ENCODE measurements at regions not wholly inside any gene's neighbourhood (a gene's known extent, or its start where the extent isn't known, plus 50 kb on each side); places are given as distances from the start of the nearest gene placed in this dataset.
"Not testable (repeated sequence)": the region's sequence is repeated elsewhere in the genome, so short reads cannot be mapped to it uniquely, and the experiment has no call there.

DNA sequence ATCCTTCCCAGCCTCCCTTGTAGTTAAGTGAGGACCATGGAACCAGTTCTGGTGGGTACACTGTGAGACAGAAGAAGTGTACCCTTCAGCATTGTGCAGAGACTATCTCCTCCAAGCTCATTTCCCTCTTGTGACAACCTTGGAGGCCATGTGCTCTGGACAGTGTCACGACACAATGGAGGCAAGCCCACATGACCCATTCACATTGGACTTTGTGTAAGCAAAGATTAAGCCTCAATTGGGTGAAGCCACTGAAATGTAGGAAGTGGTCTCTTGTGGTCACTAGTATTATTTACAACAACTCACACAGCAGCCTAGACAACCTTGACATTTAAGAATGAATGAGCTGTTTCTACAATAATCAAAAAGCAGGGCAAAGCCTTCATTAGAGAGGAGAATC lies 124.2 kb downstream of the INHBA start:
- DNase-seq (ENCODE audit: low spot score), result no peak

DNA sequence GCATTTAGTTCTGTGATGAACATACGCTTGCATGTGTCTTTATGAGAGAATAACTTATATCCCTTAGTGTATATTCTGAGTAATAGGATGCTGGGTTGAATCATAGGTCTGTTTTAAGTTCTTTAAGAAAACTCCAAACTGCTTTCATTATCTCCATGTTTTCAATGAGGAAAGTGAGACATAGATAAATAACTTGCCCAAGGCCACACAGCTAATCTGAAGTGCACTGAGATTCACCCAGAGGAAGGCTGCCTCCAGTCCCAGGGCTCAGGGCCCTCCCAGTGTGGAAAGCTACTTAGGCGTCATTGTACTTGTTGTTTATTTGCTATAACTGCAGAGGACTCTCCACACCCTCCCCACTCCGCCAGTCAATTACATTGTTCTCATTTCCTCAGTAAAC lies 126.7 kb downstream of the INHBA start:
- DNase-seq (ENCODE audit: low spot score), result no peak

DNA sequence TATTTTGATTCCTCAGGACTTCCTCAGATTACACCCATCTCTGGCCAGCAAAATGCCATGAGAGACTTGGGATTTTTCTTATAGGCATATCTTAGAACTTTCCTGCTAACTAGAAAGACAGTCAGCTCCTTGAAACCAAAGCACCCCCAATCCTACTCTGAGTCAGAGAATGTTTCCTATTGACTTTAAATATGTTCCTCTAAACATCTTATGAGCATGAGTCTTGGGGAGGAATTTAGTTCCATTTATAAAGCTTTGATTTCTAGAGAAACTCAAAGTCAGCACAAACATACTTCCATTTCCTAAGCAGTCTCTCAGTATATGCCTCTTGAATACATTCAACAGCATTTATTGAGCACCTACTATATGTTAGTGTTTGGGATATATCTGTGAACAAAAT lies 128.5 kb downstream of the INHBA start:
- no peak for DNase-seq (ENCODE audit: low spot score)

DNA sequence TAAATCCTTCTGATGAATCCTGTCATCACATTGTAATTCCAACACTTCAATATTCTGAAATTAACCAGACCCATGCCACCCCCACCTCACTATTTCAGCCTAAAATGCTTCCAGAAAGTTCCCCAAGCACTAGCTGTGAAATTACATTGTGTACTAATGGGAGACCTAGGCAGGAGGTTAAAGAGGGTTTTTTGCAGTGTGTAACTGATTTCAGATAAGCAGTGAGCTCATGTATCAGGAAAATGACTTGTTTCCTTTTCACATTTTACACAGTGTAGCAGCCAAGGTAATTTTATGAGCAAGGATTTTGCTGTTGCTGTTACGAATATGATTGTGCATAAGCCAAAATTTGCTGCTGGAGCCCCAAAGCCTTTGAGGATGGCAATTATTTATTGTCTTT lies 129.0 kb downstream of the INHBA start:
- no peak for DNase-seq (ENCODE audit: low spot score)

DNA sequence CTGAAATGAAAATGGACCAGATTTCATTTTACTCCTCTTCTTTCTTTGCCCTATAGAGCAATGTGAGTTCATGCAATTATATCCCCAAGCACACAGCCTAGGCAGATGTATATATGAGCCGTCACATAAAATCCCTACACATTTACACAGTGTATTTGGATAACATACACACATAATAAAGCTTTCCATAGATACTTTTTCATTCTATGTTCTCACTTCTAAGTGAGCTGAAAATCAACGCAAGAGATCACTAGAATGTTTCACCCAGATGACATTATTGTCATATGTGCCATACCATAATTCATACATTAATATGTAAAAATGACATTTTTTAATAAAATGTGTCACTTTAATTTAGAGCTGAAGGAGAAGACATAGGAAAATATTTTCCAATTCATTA lies 129.4 kb downstream of the INHBA start:
- DNase-seq (ENCODE audit: low spot score), result no peak

DNA sequence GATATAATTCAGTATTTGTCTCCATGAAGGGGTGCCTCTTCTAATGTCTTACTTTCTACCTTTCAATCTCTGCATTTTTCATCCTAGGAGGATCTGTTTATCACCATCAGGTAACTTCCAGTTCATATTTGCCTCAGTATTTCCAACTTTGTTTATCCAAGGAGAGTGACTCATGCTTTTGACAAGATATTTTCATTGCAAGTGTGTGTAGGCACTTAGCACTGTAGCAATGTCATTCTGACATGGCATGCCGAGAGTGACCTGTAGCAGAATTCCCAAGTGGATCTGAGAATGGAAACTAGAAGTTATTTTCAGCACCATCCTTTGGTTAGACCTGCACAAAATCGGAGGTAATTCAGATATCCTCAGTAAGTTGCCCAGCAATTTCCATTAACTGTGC lies 129.9 kb downstream of the INHBA start:
- peak; percentile 57 for DNase-seq (ENCODE audit: low spot score)

DNA sequence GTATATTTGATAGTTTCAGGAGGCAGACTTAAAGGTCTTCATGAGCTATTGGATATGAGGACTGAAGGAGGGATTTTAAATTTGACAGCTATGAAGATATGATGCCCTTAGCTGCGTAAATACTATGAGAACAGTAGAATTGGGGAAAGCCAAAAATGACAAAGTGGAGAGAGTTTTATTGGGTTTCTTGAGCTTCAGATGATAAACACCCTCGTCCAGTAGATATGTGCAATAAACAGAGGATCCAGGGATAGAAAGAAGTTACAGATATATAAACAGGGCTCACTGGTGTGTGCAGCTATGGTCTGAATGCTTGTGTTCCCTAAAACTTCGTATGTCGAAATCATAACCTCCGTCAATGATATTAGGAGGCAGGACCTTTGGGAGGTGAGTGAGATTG lies 131.3 kb downstream of the INHBA start:
- no peak for DNase-seq (ENCODE audit: low spot score)

DNA sequence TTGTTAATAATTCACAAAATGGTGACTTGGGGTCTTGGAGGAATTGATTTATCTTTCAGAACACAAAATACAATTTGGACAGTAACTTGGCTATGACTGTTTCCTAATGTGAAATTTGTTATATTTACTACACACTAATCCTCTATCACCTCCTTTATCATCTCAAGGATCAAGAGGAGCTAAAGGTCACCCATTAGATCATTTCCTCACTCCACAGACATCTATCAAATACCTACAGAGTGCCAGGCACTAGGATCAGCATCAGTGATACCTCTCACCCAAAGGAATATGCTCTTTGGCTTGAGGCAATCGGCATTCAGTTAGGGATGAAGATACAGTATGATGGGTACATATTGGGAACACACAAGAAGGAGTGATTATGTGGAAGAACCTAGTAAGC lies 132.1 kb downstream of the INHBA start:
- DNase-seq (ENCODE audit: low spot score), result no peak

DNA sequence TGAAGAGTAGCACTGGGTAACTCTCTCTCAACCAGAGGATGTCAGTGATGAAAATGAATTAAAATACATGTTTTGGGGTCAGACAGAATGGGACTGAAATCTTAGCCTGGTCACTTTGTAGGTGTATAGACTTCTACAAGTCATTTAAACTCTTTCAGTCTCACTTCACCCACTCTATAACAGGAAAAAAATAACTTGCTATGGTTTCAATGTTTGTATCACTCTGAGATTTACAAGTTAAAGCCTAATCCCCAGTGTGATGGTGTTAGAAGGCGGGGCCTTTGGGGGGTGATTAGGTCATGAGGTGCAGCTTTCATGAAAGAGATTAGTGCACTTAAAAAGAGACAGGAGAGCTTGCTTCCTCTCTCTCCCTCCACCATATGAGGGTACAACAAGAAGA lies 134.8 kb downstream of the INHBA start:
- no peak for DNase-seq (ENCODE audit: low spot score)

DNA sequence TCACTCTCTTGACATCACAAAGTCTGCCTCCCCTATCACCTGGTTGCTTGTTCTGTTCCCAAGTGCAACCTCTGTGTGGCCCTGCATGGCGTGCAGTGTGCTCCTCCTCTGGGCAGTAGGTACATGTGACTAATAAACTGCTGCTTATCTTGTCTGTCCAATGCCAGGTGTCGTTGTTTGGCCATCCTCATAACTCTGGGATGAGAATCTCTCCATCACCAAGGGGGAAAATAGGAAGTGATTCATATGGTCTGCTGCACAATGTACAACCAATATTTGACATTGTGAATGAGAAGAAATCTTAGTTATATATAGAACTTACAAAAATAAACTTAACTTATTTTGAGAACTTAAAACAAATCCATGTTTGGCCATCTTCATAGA lies 135.2 kb downstream of the INHBA start:
- DNase-seq (ENCODE audit: low spot score), result no peak

DNA sequence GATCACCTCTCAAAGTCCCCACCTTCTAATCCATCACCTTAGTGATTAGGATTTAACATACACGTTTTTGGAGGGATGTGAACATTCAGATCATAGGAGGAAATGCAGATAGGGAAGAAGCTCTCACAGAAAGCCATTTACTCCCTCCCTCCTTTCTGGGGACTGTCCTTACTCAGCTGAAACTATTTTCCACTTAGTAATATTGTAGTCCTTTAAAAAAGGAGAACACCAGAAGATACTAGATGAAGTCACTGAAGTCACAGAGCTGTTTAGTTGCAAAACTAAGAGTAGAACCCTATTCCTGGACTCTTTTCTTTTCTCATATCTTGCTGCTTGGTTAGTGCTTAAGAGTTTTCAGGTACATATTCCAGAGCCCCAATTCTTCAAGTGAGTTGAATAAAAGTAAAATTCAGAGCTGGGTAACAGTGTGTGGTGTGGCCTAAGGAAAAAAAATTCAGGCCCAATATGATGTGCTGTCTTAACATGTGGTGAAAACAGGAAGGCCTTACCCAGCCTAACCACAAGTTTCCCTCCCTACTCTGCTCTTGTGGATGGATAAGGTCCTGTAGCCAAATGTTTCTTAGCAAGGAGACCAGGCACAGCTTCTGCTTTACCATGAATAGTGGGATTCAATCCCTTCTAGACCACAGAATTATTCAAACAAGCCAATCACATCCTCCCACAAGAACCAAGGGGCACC lies 135.7 kb downstream of the INHBA start:
- DNase-seq (ENCODE audit: low spot score), result no peak

DNA sequence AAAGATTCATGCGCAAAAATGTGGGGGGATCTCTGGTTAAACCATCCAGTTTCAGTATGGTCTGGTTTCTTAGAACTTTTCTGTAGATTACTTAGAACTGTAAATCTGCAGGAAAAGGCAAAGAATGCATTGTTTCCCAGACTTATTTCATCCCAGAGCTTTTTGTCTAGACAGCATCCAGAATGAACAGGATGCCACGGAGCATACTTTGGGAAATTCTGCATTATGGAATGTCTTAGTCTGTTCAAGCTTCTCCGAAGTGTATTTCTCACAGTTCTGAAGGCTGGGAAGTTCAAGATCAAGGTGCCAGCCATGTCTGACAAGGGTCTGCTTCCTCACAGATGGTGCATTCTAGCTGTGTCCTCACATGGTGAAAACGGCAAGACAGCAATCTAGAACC lies 136.3 kb downstream of the INHBA start:
- DNase-seq (ENCODE audit: low spot score), result no peak

DNA sequence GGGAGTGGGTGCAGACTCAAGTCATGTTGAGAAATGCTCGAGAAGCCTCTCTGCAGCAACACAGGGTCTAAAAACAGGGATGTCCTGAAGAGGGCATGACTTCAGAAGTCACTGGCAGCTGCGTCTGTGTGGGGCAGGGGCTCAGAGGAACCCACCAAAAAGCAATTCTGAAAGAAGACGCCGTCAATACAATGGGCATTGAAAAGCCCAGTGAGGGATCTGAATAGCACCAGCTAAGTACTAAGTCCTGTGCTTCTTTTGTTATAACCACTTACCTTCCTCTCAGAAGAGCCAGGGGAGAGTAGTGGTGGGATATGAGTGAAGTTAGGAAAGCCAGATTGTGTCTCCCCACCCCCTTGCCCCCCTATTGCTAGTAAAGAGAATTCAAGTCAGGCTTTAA lies 137.2 kb downstream of the INHBA start:
- DNase-seq (ENCODE audit: low spot score), result no peak

DNA sequence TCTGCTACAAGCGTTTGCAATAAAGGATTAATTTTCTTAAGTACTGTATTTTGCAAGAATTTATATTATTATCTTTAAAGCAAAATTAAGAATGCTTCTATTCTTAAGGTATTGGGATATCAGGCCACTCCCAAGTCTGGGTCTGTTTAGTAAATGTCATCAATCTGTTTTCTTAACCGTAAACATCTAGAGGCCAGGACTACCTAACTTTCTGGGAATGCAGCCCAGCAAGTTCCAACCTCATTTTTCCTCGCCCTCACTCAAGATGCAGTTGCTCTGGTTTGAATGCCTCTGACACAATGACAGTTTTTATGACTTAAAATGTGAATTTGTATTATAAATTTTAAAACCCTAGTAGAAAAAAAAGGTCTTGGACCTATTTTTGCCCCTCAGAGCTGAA lies 143.5 kb downstream of the INHBA start:
- no peak for DNase-seq (ENCODE audit: low spot score)

DNA sequence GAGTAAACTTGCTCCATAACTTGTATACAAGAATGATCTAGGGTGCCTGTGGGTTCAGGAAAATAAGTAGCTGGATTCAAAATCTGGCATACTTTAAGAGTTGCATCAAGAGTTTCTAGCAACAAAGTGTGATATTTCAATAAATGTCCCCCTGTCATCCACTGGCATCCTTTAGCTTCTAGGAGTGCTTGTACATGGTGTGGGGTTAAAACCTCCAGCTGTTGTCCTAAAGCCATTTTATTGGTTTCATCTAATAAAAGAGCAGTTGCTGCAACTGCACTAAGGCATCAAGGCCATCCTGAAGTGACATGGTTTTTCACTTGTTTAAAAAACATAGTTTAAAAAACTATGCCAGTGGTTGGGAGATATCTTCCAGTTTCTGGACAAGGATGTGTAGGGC lies 148.4 kb downstream of the INHBA start:
- no peak for DNase-seq (ENCODE audit: low spot score)

DNA sequence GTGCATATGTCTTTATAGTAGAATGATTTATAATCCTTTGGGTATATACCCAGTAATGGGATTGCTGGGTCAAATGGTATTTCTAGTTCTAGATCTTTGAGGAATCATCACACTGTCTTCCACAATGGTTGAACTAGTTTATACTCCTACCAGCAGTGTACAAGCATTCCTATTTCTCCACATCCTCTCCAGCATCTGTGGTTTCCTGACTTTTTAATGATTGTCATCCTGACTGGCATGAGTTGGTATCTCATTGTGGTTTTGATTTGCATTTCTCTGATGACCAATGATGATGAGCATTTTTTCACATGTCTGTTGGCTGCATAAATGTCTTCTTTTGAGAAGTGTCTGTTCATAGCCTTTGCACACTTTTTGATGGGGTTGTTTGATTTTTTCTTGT lies 152.8 kb downstream of the INHBA start:
- DNase-seq (ENCODE audit: low spot score), result not testable (repeated sequence)

DNA sequence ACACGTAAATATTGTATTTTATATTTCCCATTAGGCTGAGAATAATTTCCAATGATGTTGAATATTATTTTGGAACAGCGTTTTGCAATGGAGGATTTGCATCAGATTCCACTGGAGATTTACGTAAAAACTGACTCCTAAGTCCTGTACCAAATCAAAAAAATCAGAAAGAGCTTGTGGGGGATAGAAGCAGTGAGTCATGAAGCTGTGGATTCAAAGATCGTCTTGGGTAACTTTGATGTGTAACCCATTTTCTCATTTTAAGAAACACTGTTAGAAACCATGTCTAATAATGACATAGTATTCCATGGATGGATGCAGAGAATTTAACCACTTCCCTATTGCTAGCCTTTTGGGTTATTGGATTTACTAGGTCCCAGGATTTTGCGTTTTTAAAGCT lies 158.6 kb downstream of the INHBA start:
- no peak for DNase-seq (ENCODE audit: low spot score)

DNA sequence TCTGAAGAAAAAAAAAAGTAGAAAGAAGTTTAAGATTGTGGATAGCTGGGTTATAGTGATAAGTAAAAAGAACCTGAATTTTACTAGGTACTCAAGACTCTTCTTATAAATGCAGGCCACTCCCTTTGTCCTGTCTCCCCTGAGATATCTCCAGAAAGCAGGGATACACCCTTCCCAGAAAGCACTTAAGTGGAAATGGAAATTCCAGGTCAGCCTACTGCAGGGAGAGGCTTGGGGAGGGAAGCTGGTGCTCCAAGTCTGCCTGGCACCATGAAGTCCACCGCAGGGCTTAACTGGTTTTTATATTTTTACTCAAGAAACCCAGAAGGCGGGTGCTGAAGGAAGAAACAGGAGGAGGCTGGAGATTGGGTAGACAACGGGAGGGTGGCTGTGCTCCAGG lies 162.3 kb downstream of the INHBA start:
- no peak for DNase-seq (ENCODE audit: low spot score)

DNA sequence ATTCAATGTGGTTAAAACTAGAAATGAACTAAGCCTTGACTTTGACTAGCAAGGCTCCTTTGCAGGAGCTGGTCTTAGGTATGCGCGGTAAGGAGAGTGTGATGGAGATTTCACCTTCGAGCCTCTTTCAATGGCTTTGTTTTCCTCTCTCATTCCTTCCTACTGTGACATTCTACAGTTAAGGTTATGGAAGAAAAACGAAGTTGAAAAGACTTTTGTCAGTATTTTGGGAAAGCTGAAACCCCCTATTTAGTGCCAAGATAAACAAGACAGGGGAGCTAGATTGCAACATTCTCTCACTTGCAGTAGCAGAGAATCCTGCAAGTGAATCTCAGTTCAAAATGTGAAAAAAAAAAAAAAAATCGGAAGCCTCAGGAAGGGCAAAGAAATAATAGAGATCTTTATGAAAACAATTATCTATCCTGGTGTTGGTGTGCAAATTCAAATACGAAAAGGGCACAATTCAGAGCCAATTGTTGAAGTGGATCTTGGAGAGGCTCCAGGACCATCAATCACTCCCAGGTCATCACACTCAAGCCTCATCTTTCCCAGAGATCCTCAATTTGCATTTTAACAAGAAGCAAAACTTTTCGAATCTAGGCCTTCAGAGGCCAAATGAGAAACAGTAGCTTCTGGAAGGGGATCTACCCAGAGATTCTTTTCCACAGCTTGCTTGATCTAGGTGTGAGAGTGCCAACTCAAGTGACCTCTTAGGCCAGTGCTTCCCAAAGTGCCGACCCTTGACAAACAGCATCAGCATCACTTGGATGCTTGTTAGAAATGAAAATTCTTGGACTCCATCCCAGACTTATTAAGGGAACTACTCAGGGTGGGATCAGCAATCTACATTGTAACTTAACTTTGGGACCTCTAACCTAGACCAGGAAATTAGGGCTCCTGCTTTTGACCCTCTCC lies 163.8 kb downstream of the INHBA start:
- no peak for DNase-seq (ENCODE audit: low spot score)

DNA sequence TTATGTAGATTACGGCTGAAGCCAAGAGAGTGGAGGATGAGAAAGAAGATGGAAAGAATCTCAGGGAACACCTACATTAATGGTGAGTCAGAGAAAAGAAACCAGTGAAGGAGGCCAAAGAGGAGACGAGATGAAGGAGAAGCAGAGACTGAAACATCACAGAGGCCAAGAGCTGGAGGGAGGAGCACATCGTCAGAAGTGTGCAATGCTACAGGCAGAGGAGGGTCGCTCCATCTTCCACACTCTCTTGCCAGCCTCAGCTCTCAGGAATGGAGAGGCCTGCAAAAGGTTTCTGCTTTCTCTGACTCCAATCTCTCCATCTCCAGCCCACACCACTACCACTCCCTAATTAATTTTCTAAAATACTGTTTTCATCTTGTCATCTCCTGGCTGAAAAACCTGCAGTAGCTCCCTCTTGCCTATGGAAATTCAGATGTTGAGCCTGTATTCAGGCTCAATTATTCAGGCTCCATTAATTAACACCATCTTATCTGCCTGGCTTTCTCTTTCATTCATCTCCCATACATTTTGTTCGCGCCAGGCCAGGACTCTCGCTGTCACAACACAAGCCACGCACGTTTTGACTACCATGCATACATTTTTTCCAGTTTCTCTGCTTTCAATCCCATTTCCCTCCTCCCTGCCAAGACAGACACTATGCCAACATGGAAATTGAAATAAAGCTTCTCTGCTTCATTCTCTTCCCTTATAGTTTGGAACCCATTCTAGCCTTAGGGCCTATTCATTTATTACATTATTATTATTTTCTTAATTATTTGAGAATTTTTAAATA lies 165.8 kb downstream of the INHBA start:
- no peak for DNase-seq (ENCODE audit: low spot score)

DNA sequence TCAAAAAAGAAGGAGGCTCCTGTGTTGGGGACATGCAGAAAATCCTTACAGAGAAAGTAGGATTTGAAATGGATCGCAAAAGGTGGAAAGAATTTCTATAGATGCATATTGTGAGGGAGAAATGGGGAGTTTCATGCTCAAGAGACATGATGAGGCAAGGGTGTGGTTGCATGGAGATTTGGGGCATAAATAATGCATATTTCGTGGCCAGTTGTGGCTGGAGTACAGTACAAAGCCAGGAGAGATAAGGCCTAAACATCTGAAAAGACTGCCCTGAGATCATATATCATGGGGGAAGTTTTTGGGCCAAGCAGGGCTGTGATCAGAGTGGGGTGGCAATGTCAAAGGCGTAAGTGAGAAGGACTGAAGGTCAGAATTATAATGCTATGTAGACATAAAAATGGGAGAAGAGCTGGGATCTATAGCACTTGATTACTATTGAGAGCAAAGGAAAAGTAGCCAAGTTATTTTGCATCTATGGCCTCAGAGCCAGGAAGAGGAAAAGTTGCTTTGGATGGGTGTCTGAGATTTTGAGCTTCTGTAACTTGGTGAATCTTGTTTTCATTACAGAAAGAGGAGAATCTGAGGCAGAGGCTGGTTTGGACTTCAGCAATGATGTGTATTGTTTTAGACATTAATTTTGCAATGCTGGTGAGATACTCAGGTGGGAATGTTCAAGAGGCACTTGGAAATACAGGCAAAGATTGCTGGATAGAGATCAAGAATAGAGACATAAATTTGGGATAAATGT lies 166.6 kb downstream of the INHBA start:
- DNase-seq (ENCODE audit: low spot score), result no peak

DNA sequence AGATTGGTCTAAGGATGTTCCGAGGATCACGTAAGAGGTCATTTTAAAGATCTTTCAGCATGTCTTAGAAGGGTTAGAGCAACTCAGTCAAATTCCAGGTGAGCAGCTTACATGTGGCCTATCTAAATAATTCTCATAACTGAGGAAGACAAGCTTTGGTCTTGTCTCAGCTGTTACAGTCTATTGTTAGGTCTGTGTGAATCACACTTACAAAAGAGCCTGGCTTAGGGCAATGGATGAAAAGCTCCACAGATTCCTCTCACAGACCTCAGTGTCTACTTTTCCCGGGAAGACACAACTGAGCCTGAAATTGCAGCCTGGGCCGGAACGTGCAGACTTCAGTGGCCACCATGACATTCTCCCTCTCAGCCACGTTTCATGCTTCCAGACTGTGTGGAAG lies 173.1 kb downstream of the INHBA start:
- no peak for DNase-seq (ENCODE audit: low spot score)

All from LoVo (cell line).